Colon (tissue), 2 donors: ENCODE measurements at regions not wholly inside any gene's neighbourhood (a gene's known extent, or its start where the extent isn't known, plus 50 kb on each side); places are given as distances from the start of the nearest gene placed in this dataset.
"Not testable (repeated sequence)": the region's sequence is repeated elsewhere in the genome, so short reads cannot be mapped to it uniquely, and the experiment has no call there.

Experiments used
- FAIRE-seq: peaks from 2 replicates; lab custom pipeline; 2012; peaks lifted over from hg19 to GRCh38; lab: Jason Lieb, UNC
- donor health status: control.
- donor health status: control.

DNA sequence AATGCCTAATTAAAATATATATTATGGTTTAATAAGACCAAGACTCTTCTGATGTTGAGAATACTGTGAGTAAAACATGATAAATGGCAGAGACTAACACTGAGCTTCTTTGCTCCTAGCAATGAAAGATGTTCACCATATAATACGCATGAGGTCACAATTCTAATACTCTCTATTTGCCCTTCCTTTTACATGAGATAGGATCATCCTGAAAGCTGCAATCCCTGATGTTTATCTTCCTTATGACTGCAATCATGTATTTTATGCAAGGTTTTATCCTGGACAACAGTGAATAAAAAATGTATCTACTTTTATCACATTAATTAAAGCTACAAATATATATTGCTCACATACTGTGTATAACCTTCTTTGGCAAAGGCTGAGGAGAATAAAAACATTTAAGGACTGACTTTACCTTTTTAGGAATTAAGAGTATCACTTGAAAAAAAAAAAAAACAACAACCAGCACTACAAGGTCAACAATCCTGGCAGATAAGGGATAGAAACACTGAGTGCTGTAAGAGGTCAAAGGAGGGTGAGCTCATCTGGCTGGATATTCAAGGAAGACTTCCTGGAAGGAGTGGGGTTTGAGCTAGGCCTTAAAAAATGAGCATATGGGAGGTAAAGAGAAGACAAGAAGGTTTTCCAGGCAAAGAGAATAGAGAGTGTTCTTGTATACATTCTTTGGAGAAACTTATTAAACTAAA lies 99.9 kb downstream of the AREG start:
- FAIRE-seq: peak; percentile 83

GRCh38 chr4:74545448-74545847 lies 100.5 kb downstream of the AREG start:
- FAIRE-seq: no peak

GRCh38 chr4:74546057-74546456 lies 101.1 kb downstream of the AREG start:
- no peak for FAIRE-seq

- FAIRE-seq: no peak
Measured at GRCh38 chr4:74547042-74547441, 102.1 kb downstream of the AREG start.

DNA sequence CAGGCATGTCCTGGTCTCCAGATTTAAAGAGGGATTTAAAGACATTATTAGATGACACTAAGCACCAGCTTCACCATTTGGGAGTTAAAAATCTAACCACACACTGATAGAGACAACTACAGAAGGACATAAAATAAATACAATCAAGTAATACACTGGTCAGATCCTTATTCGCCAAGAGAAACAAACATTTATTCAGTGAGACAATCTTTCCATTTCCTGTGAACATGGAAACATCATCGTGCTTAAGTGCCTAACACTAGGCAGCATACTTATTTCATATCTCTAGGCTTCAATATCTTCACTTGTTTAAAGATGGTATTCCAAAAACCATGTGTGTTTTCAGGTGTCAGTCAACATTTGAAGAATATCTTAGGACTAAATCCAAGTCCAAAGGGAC lies 103.6 kb downstream of the AREG start:
- FAIRE-seq: no peak

GRCh38 chr4:74549936-74550335 lies 105.0 kb downstream of the AREG start:
- FAIRE-seq: no peak

- no peak for FAIRE-seq
Measured at GRCh38 chr4:74555231-74555630, 110.3 kb downstream of the AREG start.

DNA sequence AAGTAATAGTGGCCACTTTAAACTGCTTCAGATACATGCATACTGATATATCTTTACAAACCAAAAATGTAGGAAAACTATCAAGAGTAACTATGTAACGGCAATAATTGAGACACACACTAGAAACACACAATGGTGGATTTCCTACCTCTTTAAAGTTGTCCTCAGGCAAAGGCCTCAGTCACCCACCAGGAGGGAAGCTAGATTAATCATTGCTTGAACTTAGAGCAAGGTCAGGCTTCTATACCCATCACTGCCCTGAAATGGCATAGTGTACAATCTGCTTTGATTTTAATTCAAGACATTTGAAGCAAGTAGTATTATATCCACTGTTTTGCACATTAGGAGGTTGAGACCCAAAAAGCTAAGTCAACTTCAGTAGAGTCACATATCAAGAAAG lies 110.9 kb downstream of the AREG start:
- FAIRE-seq: no peak

GRCh38 chr4:74559853-74560252 lies 114.9 kb downstream of the AREG start:
- FAIRE-seq: no peak

DNA sequence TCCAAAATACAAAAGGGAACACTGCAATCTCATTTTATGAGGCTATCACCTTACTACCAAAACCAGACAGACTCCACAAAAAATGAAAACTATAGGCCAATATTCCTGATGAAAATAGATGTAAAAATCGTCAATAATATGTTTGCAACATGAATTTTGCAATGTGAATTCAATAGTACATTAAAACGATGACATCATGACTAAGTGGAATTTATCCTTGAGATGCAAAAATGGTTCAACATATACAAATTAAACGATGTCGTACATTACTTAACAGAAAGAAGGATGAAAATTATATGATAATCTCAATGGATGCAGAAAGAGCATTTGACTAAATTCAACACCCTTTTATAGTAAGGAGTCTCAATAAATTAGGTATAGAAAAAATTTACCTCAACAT lies 123.0 kb downstream of the AREG start:
- FAIRE-seq: no peak

GRCh38 chr4:74570095-74570494 lies 125.2 kb downstream of the AREG start:
- FAIRE-seq: no peak

DNA sequence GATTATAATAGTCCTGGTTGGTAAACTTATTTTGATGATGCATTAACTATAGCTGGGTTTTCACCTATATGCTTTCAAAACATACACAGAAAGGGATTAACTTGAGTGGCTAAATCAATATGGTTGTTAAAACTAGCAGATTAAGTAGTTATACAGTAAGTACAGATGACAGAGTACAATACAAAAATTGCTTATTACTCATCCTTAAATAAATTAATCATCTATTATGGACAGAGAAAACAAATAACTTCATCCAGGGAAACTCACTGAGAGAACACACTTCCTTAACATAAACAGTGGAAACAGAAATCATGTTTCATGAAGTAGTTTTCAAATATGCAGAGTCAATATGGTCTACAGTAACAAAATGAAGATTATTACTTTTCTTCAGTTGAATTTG lies 133.4 kb downstream of the AREG start:
- FAIRE-seq: no peak

DNA sequence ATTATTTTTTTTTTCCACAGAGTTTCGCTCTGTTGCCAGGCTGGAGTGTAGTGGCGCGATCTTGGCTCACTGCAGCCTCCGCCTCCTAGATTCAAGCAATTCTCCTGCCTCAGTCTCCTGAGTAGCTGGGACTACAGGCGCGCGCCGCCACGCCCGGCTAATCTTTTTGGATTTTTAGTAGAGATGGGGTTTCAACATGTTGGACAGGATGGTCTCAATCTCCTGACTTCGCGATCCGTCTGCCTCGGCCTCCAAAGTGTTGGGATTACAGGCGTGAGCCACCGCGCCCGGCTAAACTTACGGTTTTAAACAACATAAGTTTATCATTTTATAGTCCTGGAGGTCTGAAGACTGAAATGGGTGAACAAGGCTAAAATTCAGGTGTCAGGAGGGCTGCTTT lies 133.9 kb downstream of the AREG start:
- not testable (repeated sequence) for FAIRE-seq

GRCh38 chr4:74583089-74583700 lies 138.3 kb downstream of the AREG start:
- FAIRE-seq: no peak

- FAIRE-seq: no peak
Measured at GRCh38 chr4:74583757-74584156, 138.8 kb downstream of the AREG start.

GRCh38 chr4:74588350-74588749 lies 143.4 kb downstream of the AREG start:
- FAIRE-seq: no peak

GRCh38 chr4:74590476-74590875 lies 145.5 kb downstream of the AREG start:
- no peak for FAIRE-seq

GRCh38 chr4:74598611-74599325 lies 153.8 kb downstream of the AREG start:
- FAIRE-seq: no peak

- FAIRE-seq: no peak
Measured at GRCh38 chr4:74603186-74603585, 158.2 kb downstream of the AREG start.

GRCh38 chr4:74608151-74608949 lies 163.4 kb downstream of the AREG start:
- no peak for FAIRE-seq

- FAIRE-seq: no peak
Measured at GRCh38 chr4:74610491-74610890, 165.6 kb downstream of the AREG start.

- FAIRE-seq: no peak
Measured at GRCh38 chr4:74612837-74613236, 167.9 kb downstream of the AREG start.

- FAIRE-seq: no peak
Measured at GRCh38 chr4:74613266-74613665, 168.3 kb downstream of the AREG start.
